ENCODE measurements at regions not wholly inside any gene's neighbourhood (a gene's known extent, or its start where the extent isn't known, plus 50 kb on each side); places are given as distances from the start of the nearest gene placed in this dataset.

- no peak for TF ChIP-seq EZH2phosphoT487 (IDR thresholded peaks at IDR 0.05; ENCODE audit: insufficient read depth, low read depth)
- no peak for TF ChIP-seq EZH2 (IDR thresholded peaks at IDR 0.05; ENCODE audit: insufficient read depth, poor library complexity, severe bottlenecking)
Measured at GRCh38 chr6:120553353-120553752, 780.9 kb downstream of the TBC1D32 start.
